Suppressor macrophage treated with lipopolysaccharide for 4 hours (primary cell): ENCODE measurements at regions not wholly inside any gene's neighbourhood (a gene's known extent, or its start where the extent isn't known, plus 50 kb on each side); places are given as distances from the start of the nearest gene placed in this dataset.

ENCODE experiments used
- DNase-seq: peaks from one replicate; pipeline ENCODE4 v3.0.0-alpha.2; 2020

GRCh38 chr1:4964634-4965345, 310.4 kb downstream of the AJAP1 start:
- no peak for DNase-seq

GRCh38 chr1:4963251-4963650, 308.8 kb downstream of the AJAP1 start:
- DNase-seq = no peak

- no peak for DNase-seq
These were observed 308.4 kb downstream of the AJAP1 start for GRCh38 chr1:4962836-4963235.

GRCh38 chr1:4961935-4962645, 307.7 kb downstream of the AJAP1 start:
- DNase-seq = no peak

- DNase-seq = no peak
These were observed 306.5 kb downstream of the AJAP1 start for GRCh38 chr1:4960782-4961475.

- DNase-seq = no peak
These were observed 305.9 kb downstream of the AJAP1 start for GRCh38 chr1:4960336-4960735.

GRCh38 chr1:4959216-4959615, 304.8 kb downstream of the AJAP1 start:
- no peak for DNase-seq

GRCh38 chr1:4957027-4957426, 302.6 kb downstream of the AJAP1 start:
- DNase-seq = no peak

- no peak for DNase-seq
These were observed 300.0 kb downstream of the AJAP1 start for GRCh38 chr1:4954392-4954791.

- DNase-seq = no peak
These were observed 297.2 kb downstream of the AJAP1 start for GRCh38 chr1:4951601-4952000.

- DNase-seq = no peak
These were observed 291.9 kb downstream of the AJAP1 start for GRCh38 chr1:4946343-4946742.

GRCh38 chr1:4944911-4945310, 290.5 kb downstream of the AJAP1 start:
- no peak for DNase-seq

- no peak for DNase-seq
These were observed 289.7 kb downstream of the AJAP1 start for GRCh38 chr1:4944072-4944471.

- no peak for DNase-seq
These were observed 284.9 kb downstream of the AJAP1 start for GRCh38 chr1:4939266-4939665.

- DNase-seq = no peak
These were observed 283.6 kb downstream of the AJAP1 start for GRCh38 chr1:4937876-4938534.

GRCh38 chr1:4935807-4936206, 281.4 kb downstream of the AJAP1 start:
- no peak for DNase-seq

GRCh38 chr1:4933232-4933631, 278.8 kb downstream of the AJAP1 start:
- no peak for DNase-seq

GRCh38 chr1:4932311-4933030, 278.1 kb downstream of the AJAP1 start:
- no peak for DNase-seq

- DNase-seq = no peak
These were observed 277.1 kb downstream of the AJAP1 start for GRCh38 chr1:4931486-4931885.

GRCh38 chr1:4928186-4928585, 273.8 kb downstream of the AJAP1 start:
- DNase-seq = no peak

- no peak for DNase-seq
These were observed 269.9 kb downstream of the AJAP1 start for GRCh38 chr1:4924356-4924755.

GRCh38 chr1:4916610-4917009, 262.2 kb downstream of the AJAP1 start:
- DNase-seq = no peak

GRCh38 chr1:4915154-4915553, 260.7 kb downstream of the AJAP1 start:
- no peak for DNase-seq
